A673 (cell line): ENCODE measurements at regions not wholly inside any gene's neighbourhood (a gene's known extent, or its start where the extent isn't known, plus 50 kb on each side); places are given as distances from the start of the nearest gene placed in this dataset. TPM values are rescaled to one million over a fixed set of nuclear protein-coding genes. Genes with fewer than 3 reads are reported as not detected.
"Not testable (repeated sequence)": the region's sequence is repeated elsewhere in the genome, so short reads cannot be mapped to it uniquely, and the experiment has no call there.

Experiments
- BruUV-seq: library from RNA; stranded (reverse); fragments of 400-500 nt; replicated peaks from 2 replicates; lab custom pipeline; 2021; lab: Mats Ljungman, UMichigan
- CTCF ChIA-PET: fragments of 300-600 bp; sonication (Branson Sonifier 250); formaldehyde crosslinking; loops from one replicate; lab custom pipeline; 2022; ENCODE audit warnings: antibody characterized with exemption; lab: Charles Lee
- POLR2A ChIA-PET: fragments of 300-600 bp; sonication (Branson Sonifier 250); formaldehyde crosslinking; loops from one replicate; lab custom pipeline; 2022; ENCODE audit warnings: antibody characterized with exemption; ENCODE audit not compliant: low non-redundant PET; lab: Charles Lee
- DNase-seq: peaks from one replicate; pipeline ENCODE4 v3.0.0-alpha.2; 2015; ENCODE audit warnings: low spot score
- H3K27ac ChIP-seq: fragments of 200-600 bp; sonication (generic); 2 replicates; pipeline ENCODE4 v1.5.1; 2016; ENCODE audit warnings: mixed run types, low read depth, mild to moderate bottlenecking, mixed read lengths, antibody characterized with exemption, low read length; ENCODE audit not compliant: poor library complexity, severe bottlenecking
- H3K27me3 ChIP-seq: fragments of 200-600 bp; sonication (generic); replicated peaks from 2 replicates; pipeline ENCODE4 v1.6.1; 2017; ENCODE audit warnings: mixed run types, low read depth, mild to moderate bottlenecking, mixed read lengths, antibody characterized with exemption, low read length; ENCODE audit not compliant: insufficient read depth, poor library complexity
- H3K36me3 ChIP-seq: fragments of 200-600 bp; sonication (generic); 2 replicates; pipeline ENCODE4 v1.6.1; 2016; ENCODE audit warnings: mixed run types, mild to moderate bottlenecking, mixed read lengths, antibody characterized with exemption, low read length; ENCODE audit not compliant: insufficient read depth, poor library complexity, severe bottlenecking
- H3K4me1 ChIP-seq: fragments of 200-600 bp; sonication (generic); 2 replicates; pipeline ENCODE4 v1.6.1; 2017; ENCODE audit warnings: mixed run types, mild to moderate bottlenecking, mixed read lengths, antibody characterized with exemption, low read length; ENCODE audit not compliant: insufficient read depth, poor library complexity, severe bottlenecking
- H3K4me3 ChIP-seq: fragments of 200-600 bp; sonication (generic); 2 replicates; pipeline ENCODE4 v1.5.1; 2016; ENCODE audit warnings: low read depth, mixed run types, mild to moderate bottlenecking, mixed read lengths, low read length; ENCODE audit not compliant: poor library complexity, severe bottlenecking
- H3K9me3 ChIP-seq: fragments of 200-600 bp; sonication (generic); 2 replicates; pipeline ENCODE4 v1.6.1; 2016; ENCODE audit warnings: mixed run types, low read depth, mild to moderate bottlenecking, mixed read lengths, antibody characterized with exemption, low read length; ENCODE audit not compliant: poor library complexity, severe bottlenecking
- CTCF ChIP-seq: fragments of 300-800, 200-600 bp; sonication (generic); conservative IDR thresholded peaks from 2 replicates; pipeline ENCODE4 v1.5.1; 2017; ENCODE audit warnings: low read depth, mild to moderate bottlenecking, antibody characterized with exemption, low read length, moderate library complexity, mixed read lengths
- EZH2 ChIP-seq: fragments of 200-600 bp; sonication (generic); IDR thresholded peaks from 2 replicates; pipeline ENCODE4 v1.6.1; 2017; ENCODE audit warnings: borderline replicate concordance, low read depth, mild to moderate bottlenecking, mixed read lengths, antibody characterized with exemption, low read length; ENCODE audit not compliant: poor library complexity, severe bottlenecking
- intact Hi-C: fragments of 100-400 bp; cut with micrococcal nuclease; formaldehyde crosslinking; loops from one replicate; pipeline ENCODE4 v1.10.0; 2022; ENCODE audit not compliant: unreplicated experiment
- microRNA-seq: library from miRNA; unstranded; fragments of <30 nt; microRNA quantifications from one replicate; pipeline ENCODE4 v1.2.0, GENCODE V29; 2021

DNA sequence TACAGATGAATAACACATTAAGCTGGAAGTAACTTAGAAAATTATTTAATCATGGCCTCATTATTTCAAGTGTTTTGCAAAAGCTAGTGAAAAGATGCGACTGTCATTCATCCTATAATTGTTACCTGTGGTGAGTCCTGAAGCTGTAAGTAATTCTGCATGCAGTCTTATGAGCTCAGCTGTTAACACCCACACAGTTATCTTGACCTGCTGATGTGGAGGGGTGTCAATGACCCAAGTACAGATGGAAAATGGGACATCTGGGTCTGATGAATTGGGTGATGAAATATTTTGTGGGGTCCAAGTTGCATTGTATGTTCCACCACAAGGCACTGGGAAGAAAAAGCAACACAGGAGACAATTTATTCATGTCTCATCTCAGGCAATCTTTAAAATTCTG lies 68.9 kb downstream of the OR13A1 start:
- no TSS peak for BruUV-seq
- ChIA-PET CTCF (no interaction called here), POLR2A (no interaction called here)
- H3K27me3 ChIP-seq, result no peaks in the 10 kb centered on the region
- no peaks in the 10 kb centered on the region for H3K36me3 ChIP-seq
- no peaks in the 10 kb centered on the region for H3K9me3 ChIP-seq
- no peak overlapping the region for H3K4me3 ChIP-seq
- no peaks in the 10 kb centered on the region for H3K4me1 ChIP-seq
- TF ChIP-seq EZH2, result no peak
- no peak for TF ChIP-seq CTCF
- intact Hi-C loops, result no loop called here
- no peak overlapping the region for H3K27ac ChIP-seq
- no peak for DNase-seq

DNA sequence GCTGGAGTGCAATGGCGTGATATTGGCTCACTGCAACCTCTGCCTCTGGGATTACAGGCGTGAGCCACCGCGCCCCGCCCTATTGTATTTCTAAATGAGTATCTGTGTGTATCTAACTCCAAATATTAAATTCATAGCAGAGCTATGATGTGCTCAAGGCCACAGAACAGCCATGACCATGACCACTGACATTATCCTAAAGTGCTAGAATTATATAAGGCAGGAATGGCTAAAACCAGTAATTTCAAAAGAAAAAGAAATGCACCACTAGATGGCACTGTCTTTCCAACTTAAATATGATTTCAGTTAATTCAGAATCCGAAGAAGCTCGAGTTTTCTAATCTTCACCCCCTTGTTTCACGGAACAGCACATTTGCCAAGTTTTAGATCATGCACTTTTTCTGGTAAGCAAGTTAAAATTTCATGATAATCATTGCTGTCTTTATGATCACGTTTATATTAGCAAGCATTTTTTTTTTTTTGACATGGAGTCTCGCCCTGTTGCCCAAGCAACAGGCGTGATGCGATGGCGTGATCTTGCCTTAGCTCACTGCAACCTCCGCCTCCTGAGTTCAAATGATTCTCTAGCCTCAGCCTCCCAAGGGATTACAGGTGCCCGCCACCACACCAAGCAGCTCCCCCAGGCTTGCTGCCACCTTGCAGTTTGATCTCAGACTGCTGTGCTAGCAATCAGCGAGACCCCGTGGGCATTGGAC lies 65.3 kb downstream of the OR13A1 start:
- POLR2A ChIA-PET, result no interaction called here
- TF ChIP-seq CTCF (peak; percentile 72), EZH2 (no peak)
- no peaks in the 10 kb centered on the region for H3K9me3 ChIP-seq
- DNase-seq, result peak; percentile 83
- no peaks in the 10 kb centered on the region for H3K27me3 ChIP-seq
- no TSS peak for BruUV-seq
- CTCF ChIA-PET, result interaction anchor here (0.7 to 0.8 kb wide), 6 partner anchors 9 to 780 kb away, joined by 3 to 7 read pairs (median 4); no protein-coding TSS in a partner anchor
- H3K4me1 ChIP-seq, result no peaks in the 10 kb centered on the region
- peak overlapping the region; percentile 29 for H3K4me3 ChIP-seq
- intact Hi-C loops, result loop anchor here (5.0 to 10.0 kb wide), 2 partner anchors 425 to 777 kb away; partner anchors contain the start of gene ZFAND4
- H3K27ac ChIP-seq, result no peak overlapping the region
- no peaks in the 10 kb centered on the region for H3K36me3 ChIP-seq

DNA sequence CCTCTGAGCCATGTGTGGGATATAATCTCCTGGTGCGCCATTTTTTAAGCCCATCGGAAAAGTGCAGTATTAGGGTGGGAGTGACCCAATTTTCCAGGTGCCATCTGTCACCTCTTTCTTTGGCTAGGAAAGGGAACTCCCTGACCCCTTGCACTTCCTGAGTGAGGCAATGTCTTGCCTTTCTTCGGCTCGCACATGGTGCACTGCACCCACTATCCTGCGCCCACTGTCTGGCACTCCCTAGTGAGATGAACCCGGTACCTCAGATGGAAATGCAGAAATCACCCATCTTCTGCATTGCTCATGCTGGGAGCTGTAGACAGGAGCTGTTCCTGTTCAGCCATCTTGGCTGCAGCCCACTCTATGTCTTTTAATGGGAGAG lies 64.7 kb downstream of the OR13A1 start:
- POLR2A ChIA-PET, result not testable (repeated sequence)
- intact Hi-C loops, result loop anchor here (5.0 to 10.0 kb wide), 2 partner anchors 424 to 777 kb away; partner anchors contain the start of gene ZFAND4

More for the DNA sequence above, 64.7 kb downstream of the OR13A1 start:
- not testable (repeated sequence) for H3K4me3 ChIP-seq, H3K4me1 ChIP-seq, H3K9me3 ChIP-seq, H3K27me3 ChIP-seq, H3K36me3 ChIP-seq, H3K27ac ChIP-seq, DNase-seq, BruUV-seq
- CTCF ChIA-PET, result interaction anchor here (0.7 to 0.8 kb wide), 3 partner anchors 10 to 778 kb away, joined by 3 to 7 read pairs (median 4); no protein-coding TSS in a partner anchor

Small RNA genes lying in the stretch of these regions (microRNA-seq; reads per million reads assigned to microRNA genes)
- not detected for gene MIR3156-1
